ENCODE measurements at regions not wholly inside any gene's neighbourhood (a gene's known extent, or its start where the extent isn't known, plus 50 kb on each side); places are given as distances from the start of the nearest gene placed in this dataset.
"Not testable (repeated sequence)": the region's sequence is repeated elsewhere in the genome, so short reads cannot be mapped to it uniquely, and the experiment has no call there.

- H3K4me3 ChIP-seq = no peak overlapping the region
- H3K9me3 ChIP-seq = no peaks in the 10 kb centered on the region
- H3K4me1 ChIP-seq = no peaks in the 10 kb centered on the region
- ATAC-seq (ENCODE audit: low FRiP score in 2 of 2) (no peak), DNase-seq (no peak)
- H3K27me3 ChIP-seq = no peaks in the 10 kb centered on the region
- 91% methylated on average over 2 of the region's 2 CpGs for WGBS, 2 donors
- H3K36me3 ChIP-seq = no peaks in the 10 kb centered on the region
- H3K27ac ChIP-seq = no peak overlapping the region
- no peak for TF ChIP-seq POLR2AphosphoS5 (IDR thresholded peaks at IDR 0.05)
- no peak for TF ChIP-seq CTCF (IDR thresholded peaks at IDR 0.05)
- TF ChIP-seq EP300 (IDR thresholded peaks at IDR 0.05) = no peak
- no peak for TF ChIP-seq POLR2A (IDR thresholded peaks at IDR 0.05)
Measured at GRCh38 chr5:105172918-105173317, 1610.3 kb upstream of the NUDT12 start.

GRCh38 chr5:105168806-105169205 lies 1606.2 kb upstream of the NUDT12 start:
- Histone ChIP-seq H3K27ac (no peak overlapping the region), H3K27me3 (no peaks in the 10 kb centered on the region), H3K9me3 (no peaks in the 10 kb centered on the region), H3K36me3 (no peaks in the 10 kb centered on the region), H3K4me1 (no peaks in the 10 kb centered on the region), H3K4me3 (no peak overlapping the region)
- DNase-seq = no peak
- no peak for ATAC-seq (ENCODE audit: low FRiP score in 2 of 2)
- TF ChIP-seq EP300 (IDR thresholded peaks at IDR 0.05) (no peak), POLR2A (IDR thresholded peaks at IDR 0.05) (no peak), POLR2AphosphoS5 (IDR thresholded peaks at IDR 0.05) (no peak), CTCF (IDR thresholded peaks at IDR 0.05) (no peak)
- 82 to 88% methylated on average over 1 of the region's 1 CpG for WGBS, 2 donors

- H3K4me1 ChIP-seq = no peaks in the 10 kb centered on the region
- TF ChIP-seq CTCF (IDR thresholded peaks at IDR 0.05) (no peak), POLR2AphosphoS5 (IDR thresholded peaks at IDR 0.05) (no peak), EP300 (IDR thresholded peaks at IDR 0.05) (no peak), POLR2A (IDR thresholded peaks at IDR 0.05) (no peak)
- 90 to 93% methylated on average over 3 of the region's 3 CpGs for WGBS, 2 donors
- no peak overlapping the region for H3K4me3 ChIP-seq
- peaks cover 0 to 5% (median 1%) of the 10 kb centered on the region in 4 donors for H3K9me3 ChIP-seq
- no peak for DNase-seq
- H3K36me3 ChIP-seq = no peaks in the 10 kb centered on the region
- H3K27ac ChIP-seq = no peak overlapping the region
- ATAC-seq (ENCODE audit: low FRiP score in 2 of 2) = no peak
- no peaks in the 10 kb centered on the region for H3K27me3 ChIP-seq
Measured at GRCh38 chr5:105167092-105167491, 1604.5 kb upstream of the NUDT12 start.

- Histone ChIP-seq H3K36me3 (no peaks in the 10 kb centered on the region), H3K9me3 (peaks cover 0 to 5% (median 1%) of the 10 kb centered on the region in 4 donors), H3K4me1 (no peaks in the 10 kb centered on the region), H3K4me3 (no peak overlapping the region), H3K27me3 (no peaks in the 10 kb centered on the region), H3K27ac (no peak overlapping the region)
- ATAC-seq (ENCODE audit: low FRiP score in 2 of 2) (no peak), DNase-seq (no peak)
- no peak for TF ChIP-seq POLR2A (IDR thresholded peaks at IDR 0.05)
- no peak for TF ChIP-seq EP300 (IDR thresholded peaks at IDR 0.05)
- TF ChIP-seq CTCF (IDR thresholded peaks at IDR 0.05) = no peak
- TF ChIP-seq POLR2AphosphoS5 (IDR thresholded peaks at IDR 0.05) = no peak
Measured at GRCh38 chr5:105163547-105163946, 1601.0 kb upstream of the NUDT12 start.

- WGBS, 2 donors = 87 to 92% methylated on average over 6 of the region's 6 CpGs
- not testable (repeated sequence) for H3K4me1 ChIP-seq; H3K4me3 ChIP-seq; H3K27ac ChIP-seq; DNase-seq; H3K27me3 ChIP-seq; ATAC-seq (ENCODE audit: low FRiP score in 2 of 2); H3K9me3 ChIP-seq; H3K36me3 ChIP-seq
Measured at GRCh38 chr5:105162557-105162956, 1600.0 kb upstream of the NUDT12 start.
